PFSK-1 (cell line): ENCODE measurements at regions not wholly inside any gene's neighbourhood (a gene's known extent, or its start where the extent isn't known, plus 50 kb on each side); places are given as distances from the start of the nearest gene placed in this dataset.

Source experiments
- POLR2AphosphoS5 ChIP-seq: IDR thresholded peaks from 2 replicates; pipeline ENCODE4 v1.6.1; 2012; ENCODE audit warnings: low read depth, mild to moderate bottlenecking, control low read depth, low read length, moderate library complexity
- SIN3A ChIP-seq: IDR thresholded peaks from 2 replicates; pipeline ENCODE4 v1.6.1; 2012; ENCODE audit warnings: mild to moderate bottlenecking, low read length, moderate library complexity, borderline replicate concordance; ENCODE audit not compliant: insufficient read depth

DNA sequence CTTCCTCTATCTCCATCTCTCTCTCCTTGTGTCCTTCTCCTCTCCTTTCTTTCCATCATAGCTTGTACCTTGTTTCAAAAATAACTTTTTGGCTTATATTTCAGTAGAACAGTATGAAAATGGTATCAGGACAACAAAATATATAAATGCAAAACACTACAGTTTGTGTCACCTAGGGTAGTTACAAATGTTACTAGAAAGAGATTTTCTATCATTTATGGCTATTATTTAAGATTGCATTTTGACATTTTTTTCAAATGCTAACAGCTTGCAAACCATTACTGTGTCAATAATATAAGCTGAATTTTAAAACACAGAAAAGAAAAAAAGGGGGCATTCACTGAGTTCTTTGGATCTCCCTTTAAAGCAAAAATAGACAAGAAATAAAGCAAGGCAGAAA, 392.3 kb upstream of the LRRC4C start:
- TF ChIP-seq SIN3A = no peak
- TF ChIP-seq POLR2AphosphoS5 = no peak
